ENCODE measurements at regions not wholly inside any gene's neighbourhood (a gene's known extent, or its start where the extent isn't known, plus 50 kb on each side); places are given as distances from the start of the nearest gene placed in this dataset.

- DNase-seq (ENCODE audit: low spot score in 2 of 2), result no peak
- H3K4me1 ChIP-seq, result no peaks in the 10 kb centered on the region
- intact Hi-C loops (cut with DNase I), result no loop called here
- no peaks in the 10 kb centered on the region for H3K27me3 ChIP-seq
- TF ChIP-seq CTCF (IDR thresholded peaks at IDR 0.05), result no peak
- H3K4me3 ChIP-seq, result no peak overlapping the region
- no peaks in the 10 kb centered on the region for H3K36me3 ChIP-seq
- H3K27ac ChIP-seq, result no peak overlapping the region
- no peaks in the 10 kb centered on the region for H3K9me3 ChIP-seq
These were observed 669.4 kb upstream of the PKDCC start for GRCh38 chr2:41378420-41378819.

- intact Hi-C loops (cut with DNase I), result no loop called here
- no peak for DNase-seq (ENCODE audit: low spot score in 2 of 2)
- no peak overlapping the region for H3K27ac ChIP-seq
- TF ChIP-seq CTCF (IDR thresholded peaks at IDR 0.05), result no peak
- H3K4me1 ChIP-seq, result no peaks in the 10 kb centered on the region
- no peaks in the 10 kb centered on the region for H3K36me3 ChIP-seq
- H3K9me3 ChIP-seq, result no peaks in the 10 kb centered on the region
- H3K27me3 ChIP-seq, result no peaks in the 10 kb centered on the region
- H3K4me3 ChIP-seq, result no peak overlapping the region
These were observed 668.2 kb upstream of the PKDCC start for GRCh38 chr2:41379496-41380221.

- Histone ChIP-seq H3K27me3 (no peaks in the 10 kb centered on the region), H3K9me3 (no peaks in the 10 kb centered on the region), H3K36me3 (no peaks in the 10 kb centered on the region), H3K4me3 (no peak overlapping the region), H3K4me1 (no peaks in the 10 kb centered on the region), H3K27ac (no peak overlapping the region)
- no peak for TF ChIP-seq CTCF (IDR thresholded peaks at IDR 0.05)
- intact Hi-C loops (cut with DNase I), result no loop called here
- no peak for DNase-seq (ENCODE audit: low spot score in 2 of 2)
These were observed 666.1 kb upstream of the PKDCC start for GRCh38 chr2:41381701-41382100.

GRCh38 chr2:41387519-41387918, 660.3 kb upstream of the PKDCC start:
- H3K27me3 ChIP-seq, result no peaks in the 10 kb centered on the region
- no peaks in the 10 kb centered on the region for H3K4me1 ChIP-seq
- no peak overlapping the region for H3K4me3 ChIP-seq
- TF ChIP-seq CTCF (IDR thresholded peaks at IDR 0.05), result no peak
- no peak overlapping the region for H3K27ac ChIP-seq
- peaks cover 0 to 17% of the 10 kb centered on the region in 2 donors for H3K9me3 ChIP-seq
- H3K36me3 ChIP-seq, result no peaks in the 10 kb centered on the region
- DNase-seq (ENCODE audit: low spot score in 2 of 2), result no peak
- intact Hi-C loops (cut with DNase I), result no loop called here

- H3K9me3 ChIP-seq, result peaks cover 0 to 4% of the 10 kb centered on the region in 2 donors
- no peaks in the 10 kb centered on the region for H3K36me3 ChIP-seq
- H3K4me1 ChIP-seq, result no peaks in the 10 kb centered on the region
- no peak for TF ChIP-seq CTCF (IDR thresholded peaks at IDR 0.05)
- no peak for DNase-seq (ENCODE audit: low spot score in 2 of 2)
- intact Hi-C loops (cut with DNase I), result no loop called here
- no peak overlapping the region for H3K4me3 ChIP-seq
- H3K27ac ChIP-seq, result no peak overlapping the region
- H3K27me3 ChIP-seq, result no peaks in the 10 kb centered on the region
These were observed 654.2 kb upstream of the PKDCC start for GRCh38 chr2:41393621-41394020.

GRCh38 chr2:41394541-41394940, 653.3 kb upstream of the PKDCC start:
- intact Hi-C loops (cut with DNase I), result no loop called here
- H3K36me3 ChIP-seq, result no peaks in the 10 kb centered on the region
- no peak for TF ChIP-seq CTCF (IDR thresholded peaks at IDR 0.05)

More at GRCh38 chr2:41394541-41394940, 653.3 kb upstream of the PKDCC start:
- Histone ChIP-seq H3K27me3 (no peaks in the 10 kb centered on the region), H3K4me1 (no peaks in the 10 kb centered on the region), H3K27ac (no peak overlapping the region), H3K4me3 (no peak overlapping the region), H3K9me3 (no peaks in the 10 kb centered on the region)
- no peak for DNase-seq (ENCODE audit: low spot score in 2 of 2)

Data from ascending aorta (tissue), 2 donors.